A673 (cell line): ENCODE measurements at regions not wholly inside any gene's neighbourhood (a gene's known extent, or its start where the extent isn't known, plus 50 kb on each side); places are given as distances from the start of the nearest gene placed in this dataset.
A peak's percentile ranks its signal among the peaks of the same experiment; 100 is the strongest.

Source experiments
- BruUV-seq: library from RNA; stranded (reverse); fragments of 400-500 nt; replicated peaks from 2 replicates; lab custom pipeline; 2021; lab: Mats Ljungman, UMichigan
- CTCF ChIA-PET: fragments of 300-600 bp; sonication (Branson Sonifier 250); formaldehyde crosslinking; loops from one replicate; lab custom pipeline; 2022; ENCODE audit warnings: antibody characterized with exemption; lab: Charles Lee
- POLR2A ChIA-PET: fragments of 300-600 bp; sonication (Branson Sonifier 250); formaldehyde crosslinking; loops from one replicate; lab custom pipeline; 2022; ENCODE audit warnings: antibody characterized with exemption; ENCODE audit not compliant: low non-redundant PET; lab: Charles Lee
- DNase-seq: peaks from one replicate; pipeline ENCODE4 v3.0.0-alpha.2; 2015; ENCODE audit warnings: low spot score
- H3K27ac ChIP-seq: fragments of 200-600 bp; sonication (generic); 2 replicates; pipeline ENCODE4 v1.5.1; 2016; ENCODE audit warnings: mixed run types, low read depth, mild to moderate bottlenecking, mixed read lengths, antibody characterized with exemption, low read length; ENCODE audit not compliant: poor library complexity, severe bottlenecking
- H3K27me3 ChIP-seq: fragments of 200-600 bp; sonication (generic); replicated peaks from 2 replicates; pipeline ENCODE4 v1.6.1; 2017; ENCODE audit warnings: mixed run types, low read depth, mild to moderate bottlenecking, mixed read lengths, antibody characterized with exemption, low read length; ENCODE audit not compliant: insufficient read depth, poor library complexity
- H3K36me3 ChIP-seq: fragments of 200-600 bp; sonication (generic); 2 replicates; pipeline ENCODE4 v1.6.1; 2016; ENCODE audit warnings: mixed run types, mild to moderate bottlenecking, mixed read lengths, antibody characterized with exemption, low read length; ENCODE audit not compliant: insufficient read depth, poor library complexity, severe bottlenecking
- H3K4me1 ChIP-seq: fragments of 200-600 bp; sonication (generic); 2 replicates; pipeline ENCODE4 v1.6.1; 2017; ENCODE audit warnings: mixed run types, mild to moderate bottlenecking, mixed read lengths, antibody characterized with exemption, low read length; ENCODE audit not compliant: insufficient read depth, poor library complexity, severe bottlenecking
- H3K4me3 ChIP-seq: fragments of 200-600 bp; sonication (generic); 2 replicates; pipeline ENCODE4 v1.5.1; 2016; ENCODE audit warnings: low read depth, mixed run types, mild to moderate bottlenecking, mixed read lengths, low read length; ENCODE audit not compliant: poor library complexity, severe bottlenecking
- H3K9me3 ChIP-seq: fragments of 200-600 bp; sonication (generic); 2 replicates; pipeline ENCODE4 v1.6.1; 2016; ENCODE audit warnings: mixed run types, low read depth, mild to moderate bottlenecking, mixed read lengths, antibody characterized with exemption, low read length; ENCODE audit not compliant: poor library complexity, severe bottlenecking
- CTCF ChIP-seq: fragments of 300-800, 200-600 bp; sonication (generic); conservative IDR thresholded peaks from 2 replicates; pipeline ENCODE4 v1.5.1; 2017; ENCODE audit warnings: low read depth, mild to moderate bottlenecking, antibody characterized with exemption, low read length, moderate library complexity, mixed read lengths
- EZH2 ChIP-seq: fragments of 200-600 bp; sonication (generic); IDR thresholded peaks from 2 replicates; pipeline ENCODE4 v1.6.1; 2017; ENCODE audit warnings: borderline replicate concordance, low read depth, mild to moderate bottlenecking, mixed read lengths, antibody characterized with exemption, low read length; ENCODE audit not compliant: poor library complexity, severe bottlenecking
- intact Hi-C: fragments of 100-400 bp; cut with micrococcal nuclease; formaldehyde crosslinking; loops from one replicate; pipeline ENCODE4 v1.10.0; 2022; ENCODE audit not compliant: unreplicated experiment

GRCh38 chr1:55313903-55314302, 98.7 kb upstream of the USP24 start:
- Histone ChIP-seq H3K27me3 (no peaks in the 10 kb centered on the region), H3K4me1 (no peaks in the 10 kb centered on the region), H3K36me3 (no peaks in the 10 kb centered on the region), H3K4me3 (no peak overlapping the region), H3K27ac (no peak overlapping the region), H3K9me3 (no peaks in the 10 kb centered on the region)
- POLR2A ChIA-PET, result interaction anchor here (0.6 kb wide), 1 partner anchor 10 kb away, joined by 4 read pairs; no protein-coding TSS in a partner anchor
- peak; percentile 9 for DNase-seq
- intact Hi-C loops, result no loop called here
- CTCF ChIA-PET, result interaction anchor here (0.6 kb wide), 1 partner anchor 1264 kb away, joined by 8 read pairs; no protein-coding TSS in a partner anchor
- BruUV-seq, result no TSS peak
- TF ChIP-seq CTCF (no peak), EZH2 (no peak)

- intact Hi-C loops, result no loop called here
- no peaks in the 10 kb centered on the region for H3K27me3 ChIP-seq
- no peak overlapping the region for H3K4me3 ChIP-seq
- H3K9me3 ChIP-seq, result no peaks in the 10 kb centered on the region
- BruUV-seq, result no TSS peak
- no peak overlapping the region for H3K27ac ChIP-seq
- TF ChIP-seq EZH2 (no peak), CTCF (no peak)
- DNase-seq, result no peak
- CTCF ChIA-PET, result no interaction called here
- H3K4me1 ChIP-seq, result no peaks in the 10 kb centered on the region
- no peaks in the 10 kb centered on the region for H3K36me3 ChIP-seq
- POLR2A ChIA-PET, result no interaction called here
These were observed 96.8 kb upstream of the USP24 start for GRCh38 chr1:55311979-55312378.

GRCh38 chr1:55311057-55311641, 96.0 kb upstream of the USP24 start:
- BruUV-seq, result no TSS peak
- peaks cover 4% of the 10 kb centered on the region for H3K27me3 ChIP-seq
- no peak overlapping the region for H3K4me3 ChIP-seq
- ChIA-PET CTCF (no interaction called here), POLR2A (no interaction called here)
- H3K9me3 ChIP-seq, result no peaks in the 10 kb centered on the region
- intact Hi-C loops, result no loop called here
- no peaks in the 10 kb centered on the region for H3K4me1 ChIP-seq
- no peak for TF ChIP-seq CTCF
- no peaks in the 10 kb centered on the region for H3K36me3 ChIP-seq
- no peak overlapping the region for H3K27ac ChIP-seq
- DNase-seq, result peak; percentile 8
